ENCODE measurements at regions not wholly inside any gene's neighbourhood (a gene's known extent, or its start where the extent isn't known, plus 50 kb on each side); places are given as distances from the start of the nearest gene placed in this dataset.

DNA sequence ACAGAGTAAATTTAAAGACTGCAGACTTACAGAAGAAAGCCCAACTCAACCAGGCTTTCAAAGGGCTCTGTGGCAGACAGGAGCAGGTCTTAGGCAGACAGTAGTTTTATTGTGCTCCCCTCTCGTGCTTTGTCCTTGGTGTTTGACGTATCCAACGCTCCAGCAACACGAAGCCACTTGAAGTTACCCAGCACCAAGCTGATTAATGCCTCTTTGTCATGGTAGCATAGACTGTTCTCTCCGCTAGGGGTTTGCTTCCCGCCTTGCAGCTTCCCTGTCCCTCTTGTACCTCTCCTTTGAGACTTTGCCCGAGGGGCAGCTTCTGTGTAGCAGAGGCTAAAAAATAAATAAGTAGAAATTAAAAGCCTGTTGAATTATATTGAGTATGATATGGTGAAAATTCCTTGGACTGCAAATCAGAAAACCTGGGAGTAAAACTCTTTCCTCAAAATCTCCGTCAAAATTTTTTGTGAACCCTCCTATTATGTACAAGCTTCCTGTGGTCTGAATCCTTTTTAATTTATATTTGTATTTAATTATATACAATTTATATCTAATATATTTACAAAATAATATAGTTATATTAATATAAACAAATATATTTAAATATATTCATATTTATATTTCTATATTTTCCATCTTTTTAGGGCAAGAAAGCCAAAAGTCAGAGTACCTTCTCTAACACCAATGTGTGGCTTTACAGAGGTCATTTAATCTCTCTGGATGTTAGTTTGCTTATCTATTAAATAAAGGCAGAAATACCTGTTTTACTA lies 405.4 kb downstream of the DMAC1 start:
- DNase-seq (ENCODE audit: low spot score), result peak; percentile 73

GRCh38 chr9:7392148-7392547 lies 407.4 kb downstream of the DMAC1 start:
- DNase-seq (ENCODE audit: low spot score), result no peak

- DNase-seq (ENCODE audit: low spot score), result no peak
Observed at GRCh38 chr9:7388755-7389154, 410.8 kb downstream of the DMAC1 start.

DNA sequence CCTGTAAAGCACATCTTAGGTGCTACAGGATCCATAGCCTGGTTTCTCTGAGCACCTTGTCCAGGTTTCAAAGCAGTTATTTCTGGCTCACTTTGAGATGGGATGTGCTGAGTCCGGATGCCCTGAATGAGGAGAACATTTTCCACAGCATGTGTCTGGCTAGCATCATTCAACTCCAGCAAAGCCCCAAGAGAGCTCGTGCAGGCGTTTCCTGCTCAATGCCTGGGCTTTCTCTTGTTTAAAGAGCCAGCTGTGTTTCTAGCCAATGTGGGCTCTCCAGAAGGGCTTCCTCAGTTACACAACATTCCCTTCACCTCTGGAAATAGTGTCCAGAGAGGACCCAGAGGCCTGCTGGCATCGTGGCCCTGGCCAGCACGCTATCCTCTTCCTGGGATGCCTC lies 411.7 kb downstream of the DMAC1 start:
- no peak for DNase-seq (ENCODE audit: low spot score)

GRCh38 chr9:7382304-7382703 lies 417.3 kb downstream of the DMAC1 start:
- no peak for DNase-seq (ENCODE audit: low spot score)

- no peak for DNase-seq (ENCODE audit: low spot score)
Observed at GRCh38 chr9:7377489-7377888, 422.1 kb downstream of the DMAC1 start.

- no peak for DNase-seq (ENCODE audit: low spot score)
Observed at GRCh38 chr9:7376833-7377232, 422.7 kb downstream of the DMAC1 start.

DNA sequence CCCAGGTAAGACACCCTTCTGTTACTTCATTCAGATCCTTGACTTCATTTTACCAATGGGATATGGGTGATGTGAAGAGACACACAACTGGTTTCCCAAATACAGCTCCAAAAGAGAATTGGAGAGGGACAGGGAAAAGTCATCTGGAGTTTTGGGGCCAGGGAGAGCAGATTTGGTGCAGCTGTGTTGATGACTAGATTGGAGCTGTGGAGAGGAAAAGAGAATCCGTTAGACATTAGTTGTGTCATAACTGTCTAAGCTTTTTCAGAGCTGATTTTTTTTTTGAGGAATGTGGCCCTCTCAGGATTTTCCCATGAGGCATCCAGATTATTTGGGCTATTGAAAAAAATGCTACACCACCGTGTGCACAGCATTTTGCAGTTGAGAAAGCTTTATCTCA lies 423.4 kb downstream of the DMAC1 start:
- DNase-seq (ENCODE audit: low spot score), result no peak

DNA sequence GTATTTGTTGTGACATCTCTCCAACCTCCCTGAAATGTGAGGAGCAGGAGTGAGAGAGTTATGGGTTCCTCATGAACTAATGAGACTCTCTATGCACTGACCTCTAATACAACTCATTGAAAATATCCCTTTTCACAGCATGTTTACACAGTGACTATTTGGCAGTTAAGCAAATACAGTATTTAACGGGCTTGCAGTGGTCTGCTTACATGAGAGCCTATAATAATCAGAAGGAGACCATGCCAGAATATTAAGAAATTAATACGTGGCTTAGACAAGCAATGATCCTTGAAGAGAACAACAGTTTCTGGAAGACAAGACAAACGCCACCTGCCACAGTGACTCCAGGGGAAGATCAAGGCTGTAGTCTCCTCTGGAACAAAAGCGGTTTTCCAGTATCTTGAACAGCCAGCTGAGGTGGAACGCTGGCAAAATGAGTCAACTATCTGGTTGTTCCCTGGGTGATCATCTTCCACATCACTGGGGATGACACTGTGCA lies 424.5 kb downstream of the DMAC1 start:
- no peak for DNase-seq (ENCODE audit: low spot score)

- no peak for DNase-seq (ENCODE audit: low spot score)
Observed at GRCh38 chr9:7370988-7371387, 428.6 kb downstream of the DMAC1 start.

- DNase-seq (ENCODE audit: low spot score), result peak; percentile 81
Observed at GRCh38 chr9:7370381-7370780, 429.2 kb downstream of the DMAC1 start.

DNA sequence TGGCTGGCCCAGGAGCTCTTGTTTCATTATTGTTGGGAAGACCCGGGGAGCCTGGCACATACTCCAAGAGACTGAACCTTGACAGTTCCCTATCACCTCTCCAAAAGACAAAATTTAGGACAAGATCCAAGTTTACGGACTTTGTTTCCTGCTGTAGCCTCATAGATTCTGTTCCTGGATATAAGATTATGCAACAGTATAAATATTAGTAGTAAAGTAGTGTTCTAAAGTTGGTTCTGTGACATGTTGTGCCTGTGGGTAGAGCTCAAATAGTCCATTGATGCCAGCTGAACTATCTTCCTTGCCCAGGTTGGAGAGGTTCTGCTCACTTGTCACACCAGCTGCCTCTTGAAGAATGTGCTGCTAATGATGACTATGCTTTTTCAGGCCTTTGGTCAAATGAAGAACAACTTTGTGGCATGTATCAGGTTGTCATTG lies 430.2 kb downstream of the DMAC1 start:
- DNase-seq (ENCODE audit: low spot score), result no peak

DNA sequence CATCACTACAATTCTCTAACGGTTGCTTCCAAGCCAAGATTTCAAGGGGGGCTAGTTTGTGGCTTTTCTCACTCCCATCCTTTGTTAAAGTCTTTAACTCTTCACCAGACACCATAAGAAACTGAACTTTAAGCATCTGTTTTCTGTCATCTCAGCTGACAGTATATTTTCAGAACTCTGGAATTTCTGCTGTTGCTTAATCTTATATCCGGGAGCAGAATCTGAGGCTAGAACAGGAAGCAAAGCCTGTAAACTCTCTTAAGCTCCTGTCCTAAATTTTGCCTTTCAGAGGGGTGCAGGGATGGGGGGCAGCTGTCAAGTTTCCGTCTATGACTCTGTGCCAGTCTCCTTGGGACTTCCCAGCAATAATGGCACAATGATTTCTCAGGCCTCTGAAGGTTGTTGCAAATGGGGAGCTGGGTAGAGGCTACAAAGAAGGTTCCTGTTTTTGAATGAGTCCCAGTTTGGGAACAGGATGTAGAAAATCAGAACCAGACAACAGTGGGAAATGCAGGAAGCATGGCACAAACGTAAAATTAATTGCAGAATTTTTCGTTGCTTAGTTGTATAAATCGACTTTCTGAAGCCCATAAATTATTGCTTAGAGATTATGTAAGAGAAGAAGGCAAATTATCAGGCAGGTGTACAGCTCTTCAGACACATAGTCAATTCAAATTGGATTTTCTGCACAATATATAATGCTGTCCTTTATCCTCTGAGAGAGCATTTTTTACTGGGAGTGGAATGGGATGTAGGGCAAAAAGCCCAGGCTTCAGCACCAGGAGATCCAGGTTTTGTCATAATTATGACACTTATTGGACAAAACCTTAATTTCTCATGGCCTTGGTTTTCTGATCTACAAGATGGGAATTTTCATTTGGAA lies 430.9 kb downstream of the DMAC1 start:
- DNase-seq (ENCODE audit: low spot score), result no peak

DNA sequence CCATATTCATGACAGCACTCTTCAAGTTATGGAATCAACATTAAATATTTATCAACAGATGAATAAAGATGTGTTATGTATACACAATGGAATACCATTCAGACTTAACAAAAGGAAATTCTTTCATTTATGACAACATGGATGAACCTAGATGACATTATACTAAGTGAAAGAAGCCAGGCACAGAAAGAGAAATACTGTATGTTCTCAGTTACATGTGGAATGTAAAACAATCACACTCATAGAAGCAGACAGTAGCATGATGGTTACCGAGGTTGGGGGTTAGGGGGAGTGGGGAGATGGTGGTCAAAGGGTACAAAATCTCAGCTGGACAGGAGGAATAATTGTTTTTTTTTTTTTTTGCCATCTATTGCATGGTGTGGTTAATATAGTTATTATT lies 431.9 kb downstream of the DMAC1 start:
- no peak for DNase-seq (ENCODE audit: low spot score)

- no peak for DNase-seq (ENCODE audit: low spot score)
Observed at GRCh38 chr9:7366121-7366520, 433.5 kb downstream of the DMAC1 start.

DNA sequence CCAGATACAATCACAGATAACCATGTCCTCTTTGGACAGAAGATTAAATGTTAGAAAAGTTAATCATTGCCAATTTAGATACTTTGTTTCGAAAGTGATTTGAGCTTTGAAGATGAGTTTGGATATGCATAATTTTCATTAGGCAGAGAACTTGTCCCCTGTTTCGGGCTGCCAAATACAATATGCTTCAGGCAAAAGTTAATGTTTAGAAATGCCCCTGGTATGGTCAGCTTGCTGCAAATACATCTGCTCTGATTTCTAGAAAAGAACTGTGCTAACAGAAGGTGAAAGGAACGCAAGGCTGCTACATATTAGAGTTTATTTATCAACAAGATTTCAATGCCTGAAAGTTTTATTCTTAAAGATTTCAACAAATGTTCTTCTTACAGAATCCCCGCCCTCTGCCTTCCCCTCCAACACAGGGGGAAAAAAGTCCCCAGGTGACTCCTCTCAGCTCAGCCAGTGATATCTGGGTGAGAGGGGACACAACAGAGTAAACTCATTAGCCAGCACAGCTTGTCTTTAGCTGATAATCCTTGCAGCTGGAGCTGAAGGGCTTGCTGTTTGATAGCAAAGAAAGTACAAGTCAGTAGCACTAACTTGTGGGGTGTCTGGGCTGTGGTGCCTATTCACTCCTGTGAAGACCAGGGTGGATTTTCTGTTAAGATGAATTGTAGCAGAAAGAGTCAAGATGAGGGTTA lies 435.7 kb downstream of the DMAC1 start:
- DNase-seq (ENCODE audit: low spot score), result no peak

- no peak for DNase-seq (ENCODE audit: low spot score)
Observed at GRCh38 chr9:7360513-7360912, 439.1 kb downstream of the DMAC1 start.

DNA sequence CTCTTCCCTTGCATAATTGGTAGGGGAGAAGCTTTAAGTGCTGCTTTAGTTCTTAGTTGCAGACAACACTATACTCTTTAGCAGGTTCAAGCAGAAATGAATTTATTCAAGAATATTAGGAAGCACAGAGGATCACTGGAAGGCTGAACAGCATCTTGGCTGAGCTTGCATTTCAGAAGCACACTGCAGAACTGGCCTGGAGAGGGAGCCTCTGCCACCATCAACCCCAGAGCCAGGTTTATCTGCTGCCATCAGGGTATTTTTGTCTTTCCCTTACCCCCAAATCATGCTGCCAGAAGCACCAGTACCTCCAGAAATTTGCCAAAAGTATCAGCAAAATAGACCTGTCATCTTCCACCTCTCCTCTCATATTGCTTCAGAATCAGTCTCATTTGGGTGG lies 440.7 kb downstream of the DMAC1 start:
- no peak for DNase-seq (ENCODE audit: low spot score)

DNA sequence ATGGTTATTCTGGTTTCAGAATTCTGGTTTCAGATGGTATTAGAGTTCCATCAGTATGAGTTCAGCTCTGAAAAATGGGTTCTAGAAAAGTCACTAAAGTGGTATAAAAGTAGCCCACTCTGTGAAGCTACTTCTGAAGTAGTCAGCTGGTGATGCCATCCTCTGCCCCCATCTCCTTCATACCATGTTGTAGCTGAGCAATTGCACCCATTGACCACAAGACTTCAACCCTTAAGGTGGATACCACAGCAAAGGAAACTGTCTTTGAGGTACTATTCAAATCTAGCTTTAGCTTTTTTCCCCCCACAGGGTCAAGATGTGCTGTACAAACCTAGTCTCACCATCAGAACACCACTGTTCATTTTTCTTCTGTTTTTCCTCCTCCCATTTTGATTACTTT lies 444.9 kb downstream of the DMAC1 start:
- no peak for DNase-seq (ENCODE audit: low spot score)

- no peak for DNase-seq (ENCODE audit: low spot score)
Observed at GRCh38 chr9:7348692-7349091, 450.9 kb downstream of the DMAC1 start.

DNA sequence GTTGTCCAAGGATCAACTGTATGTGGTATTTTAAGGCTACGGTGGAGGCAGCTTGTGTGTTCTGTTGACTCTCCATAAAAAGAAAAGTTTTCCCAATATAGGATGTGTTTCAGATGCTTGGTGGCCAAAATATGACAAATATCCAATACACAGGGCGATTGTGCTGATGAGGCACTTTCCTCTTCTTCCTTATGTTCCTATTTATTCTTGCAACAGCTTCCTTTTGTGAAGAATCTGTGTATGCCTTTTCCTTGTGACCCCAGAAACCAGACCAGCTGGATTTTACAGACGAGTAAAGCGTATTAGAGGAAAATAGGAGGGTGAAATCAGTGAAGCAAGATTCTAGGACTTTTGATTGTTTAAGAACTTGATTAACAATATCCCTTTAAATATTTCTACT lies 452.0 kb downstream of the DMAC1 start:
- DNase-seq (ENCODE audit: low spot score), result no peak

GRCh38 chr9:7346144-7346543 lies 453.4 kb downstream of the DMAC1 start:
- no peak for DNase-seq (ENCODE audit: low spot score)

GRCh38 chr9:7342736-7343135 lies 456.8 kb downstream of the DMAC1 start:
- no peak for DNase-seq (ENCODE audit: low spot score)
